ENCODE measurements at regions not wholly inside any gene's neighbourhood (a gene's known extent, or its start where the extent isn't known, plus 50 kb on each side); places are given as distances from the start of the nearest gene placed in this dataset.

DNA sequence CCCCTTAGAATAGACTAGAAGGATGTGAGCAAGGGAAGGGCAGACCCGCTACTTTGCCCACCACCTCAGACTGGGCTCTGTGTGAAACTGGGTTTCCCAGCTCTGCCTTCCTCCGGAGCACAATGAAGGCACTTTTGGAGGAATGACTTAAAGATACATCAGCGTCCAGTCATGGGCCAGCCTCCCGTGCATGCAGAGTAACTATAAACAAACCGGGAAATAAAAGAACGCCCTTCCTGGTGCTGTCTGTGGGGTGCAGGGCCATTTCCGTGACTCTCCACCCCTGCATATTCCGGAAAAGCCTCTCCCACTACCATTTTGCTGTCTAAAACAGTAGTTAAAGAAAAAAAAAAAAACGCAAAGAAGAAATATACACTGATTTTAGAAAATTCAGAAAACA, 165.9 kb upstream of the IRX4 start:
- Histone ChIP-seq H3K27ac (ENCODE audit: low read depth, low read length, severe bottlenecking) (no peak overlapping the region), H3K36me3 (ENCODE audit: control insufficient read depth, insufficient read depth, low read length) (no peaks in the 10 kb centered on the region), H3K4me1 (ENCODE audit: control insufficient read depth, insufficient read depth, low read length, poor library complexity, severe bottlenecking) (no peaks in the 10 kb centered on the region), H3K9me3 (ENCODE audit: control insufficient read depth, low read length) (no peaks in the 10 kb centered on the region), H3K4me3 (ENCODE audit: extremely low read depth, insufficient read depth, low read length, poor library complexity, severe bottlenecking) (no peak overlapping the region)
- 89 to 98% methylated on average over 7 to 8 of the region's 9 CpGs for WGBS, 2 experiments (ENCODE audit: insufficient coverage in 2 of 2)

DNA sequence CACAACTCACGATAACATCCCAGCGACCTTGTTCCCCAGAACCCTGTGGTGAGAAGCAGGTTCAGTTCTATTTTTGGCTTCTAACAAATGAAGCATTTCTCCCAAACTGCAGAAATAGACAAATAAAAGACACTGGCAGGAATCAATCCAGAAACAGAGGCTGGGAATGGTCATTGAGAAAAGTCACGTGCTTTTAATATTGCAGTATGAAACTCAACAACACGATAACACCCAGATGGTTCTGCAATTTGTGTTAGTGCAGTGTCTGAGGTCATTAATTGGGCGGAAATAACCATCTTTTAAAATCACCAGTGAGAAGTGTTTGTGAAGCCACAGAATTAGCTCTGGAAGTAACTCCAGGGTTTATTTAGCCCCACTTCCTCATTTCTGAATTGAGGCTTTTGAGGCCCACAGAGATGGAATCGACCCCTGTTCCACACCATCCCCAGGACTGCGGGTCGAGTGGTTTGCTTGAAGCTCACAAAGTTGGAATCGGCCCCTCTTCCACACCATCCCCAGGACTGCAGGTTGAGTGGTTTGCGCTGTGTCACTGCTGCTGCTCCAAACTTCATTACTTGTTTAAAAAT, 164.7 kb upstream of the IRX4 start:
- no peaks in the 10 kb centered on the region for H3K36me3 ChIP-seq (ENCODE audit: control insufficient read depth, insufficient read depth, low read length)
- no peak overlapping the region for H3K4me3 ChIP-seq (ENCODE audit: extremely low read depth, insufficient read depth, low read length, poor library complexity, severe bottlenecking)
- no peaks in the 10 kb centered on the region for H3K9me3 ChIP-seq (ENCODE audit: control insufficient read depth, low read length)
- H3K4me1 ChIP-seq (ENCODE audit: control insufficient read depth, insufficient read depth, low read length, poor library complexity, severe bottlenecking) = no peaks in the 10 kb centered on the region
- WGBS, 2 experiments (ENCODE audit: insufficient coverage in 2 of 2) = 78 to 92% methylated on average over 4 to 6 of the region's 10 CpGs
- no peak overlapping the region for H3K27ac ChIP-seq (ENCODE audit: low read depth, low read length, severe bottlenecking)

- H3K9me3 ChIP-seq (ENCODE audit: control insufficient read depth, low read length) = no peaks in the 10 kb centered on the region
- no peak overlapping the region for H3K27ac ChIP-seq (ENCODE audit: low read depth, low read length, severe bottlenecking)
- H3K36me3 ChIP-seq (ENCODE audit: control insufficient read depth, insufficient read depth, low read length) = no peaks in the 10 kb centered on the region
- H3K4me3 ChIP-seq (ENCODE audit: extremely low read depth, insufficient read depth, low read length, poor library complexity, severe bottlenecking) = no peak overlapping the region
- WGBS, 2 experiments (ENCODE audit: insufficient coverage in 2 of 2) = 74 to 89% methylated on average over 3 to 6 of the region's 7 CpGs
- no peaks in the 10 kb centered on the region for H3K4me1 ChIP-seq (ENCODE audit: control insufficient read depth, insufficient read depth, low read length, poor library complexity, severe bottlenecking)
Measured at GRCh38 chr5:2044041-2044440, 161.3 kb upstream of the IRX4 start.

DNA sequence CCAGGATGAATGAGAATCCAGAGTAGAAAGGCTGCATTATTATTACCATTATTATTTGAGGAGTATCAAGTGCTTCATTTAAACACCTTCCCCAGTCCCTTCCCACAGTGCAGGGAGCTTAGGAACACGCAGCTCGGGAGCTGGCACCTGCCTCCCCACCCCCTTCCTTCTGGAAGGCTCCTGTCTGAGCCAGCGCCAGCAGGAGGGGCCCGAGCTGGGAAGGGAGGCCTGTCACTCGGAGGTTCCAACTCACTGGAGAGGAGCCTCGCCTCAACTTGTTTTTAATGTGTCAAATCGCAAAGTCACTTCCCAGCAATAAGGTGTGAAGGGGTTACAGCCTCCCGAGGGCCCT, 156.4 kb upstream of the IRX4 start:
- Histone ChIP-seq H3K36me3 (ENCODE audit: control insufficient read depth, insufficient read depth, low read length) (no peaks in the 10 kb centered on the region), H3K27ac (ENCODE audit: low read depth, low read length, severe bottlenecking) (no peak overlapping the region), H3K4me3 (ENCODE audit: extremely low read depth, insufficient read depth, low read length, poor library complexity, severe bottlenecking) (no peak overlapping the region), H3K9me3 (ENCODE audit: control insufficient read depth, low read length) (no peaks in the 10 kb centered on the region), H3K4me1 (ENCODE audit: control insufficient read depth, insufficient read depth, low read length, poor library complexity, severe bottlenecking) (no peaks in the 10 kb centered on the region)
- WGBS, 2 experiments (ENCODE audit: insufficient coverage in 2 of 2) = 62 to 67% methylated on average over 2 to 7 of the region's 8 CpGs

- Histone ChIP-seq H3K4me1 (ENCODE audit: control insufficient read depth, insufficient read depth, low read length, poor library complexity, severe bottlenecking) (no peaks in the 10 kb centered on the region), H3K9me3 (ENCODE audit: control insufficient read depth, low read length) (no peaks in the 10 kb centered on the region), H3K4me3 (ENCODE audit: extremely low read depth, insufficient read depth, low read length, poor library complexity, severe bottlenecking) (peak overlapping the region; percentile 38), H3K36me3 (ENCODE audit: control insufficient read depth, insufficient read depth, low read length) (no peaks in the 10 kb centered on the region), H3K27ac (ENCODE audit: low read depth, low read length, severe bottlenecking) (no peak overlapping the region)
- 0 to 5% methylated on average over 45 to 56 of the region's 58 CpGs for WGBS, 2 experiments (ENCODE audit: insufficient coverage in 2 of 2)
Measured at GRCh38 chr5:2038321-2039179, 155.8 kb upstream of the IRX4 start.

GRCh38 chr5:2036885-2037284, 154.2 kb upstream of the IRX4 start:
- 80 to 86% methylated on average over 4 to 6 of the region's 6 CpGs for WGBS, 2 experiments (ENCODE audit: insufficient coverage in 2 of 2)
- Histone ChIP-seq H3K4me3 (ENCODE audit: extremely low read depth, insufficient read depth, low read length, poor library complexity, severe bottlenecking) (no peak overlapping the region), H3K36me3 (ENCODE audit: control insufficient read depth, insufficient read depth, low read length) (no peaks in the 10 kb centered on the region), H3K27ac (ENCODE audit: low read depth, low read length, severe bottlenecking) (no peak overlapping the region), H3K9me3 (ENCODE audit: control insufficient read depth, low read length) (no peaks in the 10 kb centered on the region), H3K4me1 (ENCODE audit: control insufficient read depth, insufficient read depth, low read length, poor library complexity, severe bottlenecking) (no peaks in the 10 kb centered on the region)

DNA sequence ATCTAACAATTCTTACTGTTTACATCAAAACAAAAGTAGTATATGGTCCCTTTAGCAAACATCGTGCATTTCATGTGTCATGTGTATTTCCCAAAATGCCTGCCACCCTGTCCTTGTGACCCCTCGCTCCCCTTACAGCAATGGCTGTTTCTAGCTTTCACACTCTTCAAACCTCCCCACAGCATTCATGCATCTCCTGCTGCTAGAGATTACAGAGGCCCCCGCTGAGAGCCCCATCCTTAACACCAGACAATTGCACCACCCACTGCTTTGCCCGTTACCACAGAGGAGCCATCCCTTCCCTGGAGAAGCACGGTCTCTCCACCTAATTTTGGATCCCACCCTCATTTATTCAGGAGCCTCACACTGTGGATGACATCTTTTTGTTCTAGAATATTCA, 149.7 kb upstream of the IRX4 start:
- H3K4me3 ChIP-seq (ENCODE audit: extremely low read depth, insufficient read depth, low read length, poor library complexity, severe bottlenecking) = no peak overlapping the region
- H3K36me3 ChIP-seq (ENCODE audit: control insufficient read depth, insufficient read depth, low read length) = no peaks in the 10 kb centered on the region
- 28 to 50% methylated on average over 3 to 4 of the region's 5 CpGs for WGBS, 2 experiments (ENCODE audit: insufficient coverage in 2 of 2)
- H3K9me3 ChIP-seq (ENCODE audit: control insufficient read depth, low read length) = no peaks in the 10 kb centered on the region
- H3K4me1 ChIP-seq (ENCODE audit: control insufficient read depth, insufficient read depth, low read length, poor library complexity, severe bottlenecking) = no peaks in the 10 kb centered on the region
- no peak overlapping the region for H3K27ac ChIP-seq (ENCODE audit: low read depth, low read length, severe bottlenecking)

GRCh38 chr5:2031581-2031980, 148.9 kb upstream of the IRX4 start:
- Histone ChIP-seq H3K4me3 (ENCODE audit: extremely low read depth, insufficient read depth, low read length, poor library complexity, severe bottlenecking) (no peak overlapping the region), H3K4me1 (ENCODE audit: control insufficient read depth, insufficient read depth, low read length, poor library complexity, severe bottlenecking) (no peaks in the 10 kb centered on the region), H3K36me3 (ENCODE audit: control insufficient read depth, insufficient read depth, low read length) (no peaks in the 10 kb centered on the region), H3K9me3 (ENCODE audit: control insufficient read depth, low read length) (no peaks in the 10 kb centered on the region), H3K27ac (ENCODE audit: low read depth, low read length, severe bottlenecking) (no peak overlapping the region)
- 93% methylated on average over 9 to 11 of the region's 11 CpGs for WGBS, 2 experiments (ENCODE audit: insufficient coverage in 2 of 2)

DNA sequence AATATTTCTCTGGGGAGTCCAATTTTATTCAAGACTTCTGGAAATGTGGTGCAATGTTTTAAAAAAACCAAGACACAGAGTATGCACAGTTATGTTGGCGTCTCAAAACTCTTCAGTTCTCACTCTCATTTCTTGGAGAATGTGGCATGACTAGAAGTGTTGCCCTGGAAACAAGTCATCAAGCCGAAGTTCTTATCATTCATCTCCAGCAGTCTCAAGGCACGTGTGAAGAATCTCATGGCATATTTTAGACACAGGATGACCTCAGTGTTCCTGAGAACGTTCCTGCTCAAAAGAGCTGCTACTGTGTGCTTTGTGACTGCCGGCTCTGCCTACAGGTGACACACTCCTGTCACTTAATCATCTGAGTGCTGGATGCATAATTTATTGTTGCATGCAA, 147.4 kb upstream of the IRX4 start:
- WGBS, 2 experiments (ENCODE audit: insufficient coverage in 2 of 2) = 75 to 80% methylated on average over 3 to 5 of the region's 5 CpGs

DNA sequence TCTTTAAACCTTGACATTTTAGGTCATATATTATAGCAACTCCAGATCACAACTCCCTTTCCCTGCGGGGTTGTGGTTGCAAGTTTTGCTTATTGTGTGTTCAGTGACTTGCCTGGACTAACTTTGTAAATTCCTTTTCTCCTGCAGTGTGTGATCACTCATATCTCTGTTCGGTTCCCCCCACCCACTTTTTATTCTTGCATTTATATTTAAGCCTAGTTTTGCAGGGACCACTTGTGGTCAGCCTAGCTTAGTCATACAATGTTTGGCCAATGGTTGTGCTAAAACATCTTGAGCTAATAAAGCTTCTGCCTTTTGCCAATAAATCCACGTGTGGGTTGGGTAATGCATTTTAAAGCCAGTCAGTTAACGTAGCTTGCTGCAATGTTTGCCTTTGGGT, 146.5 kb upstream of the IRX4 start:
- Histone ChIP-seq H3K4me1 (ENCODE audit: control insufficient read depth, insufficient read depth, low read length, poor library complexity, severe bottlenecking) (no peaks in the 10 kb centered on the region), H3K27ac (ENCODE audit: low read depth, low read length, severe bottlenecking) (no peak overlapping the region), H3K36me3 (ENCODE audit: control insufficient read depth, insufficient read depth, low read length) (no peaks in the 10 kb centered on the region), H3K9me3 (ENCODE audit: control insufficient read depth, low read length) (no peaks in the 10 kb centered on the region), H3K4me3 (ENCODE audit: extremely low read depth, insufficient read depth, low read length, poor library complexity, severe bottlenecking) (no peak overlapping the region)
- 60% methylated on average over 2 of the region's 4 CpGs; no CpG with 5 or more reads in 1 of the 2 experiments for whole genome bisulfite sequencing, 2 experiments (ENCODE audit: insufficient coverage in 2 of 2)

More for the DNA sequence above, 147.4 kb upstream of the IRX4 start:
- no peaks in the 10 kb centered on the region for H3K9me3 ChIP-seq (ENCODE audit: control insufficient read depth, low read length)
- no peak overlapping the region for H3K27ac ChIP-seq (ENCODE audit: low read depth, low read length, severe bottlenecking)
- H3K4me3 ChIP-seq (ENCODE audit: extremely low read depth, insufficient read depth, low read length, poor library complexity, severe bottlenecking) = no peak overlapping the region
- H3K4me1 ChIP-seq (ENCODE audit: control insufficient read depth, insufficient read depth, low read length, poor library complexity, severe bottlenecking) = no peaks in the 10 kb centered on the region
- no peaks in the 10 kb centered on the region for H3K36me3 ChIP-seq (ENCODE audit: control insufficient read depth, insufficient read depth, low read length)

GRCh38 chr5:2027790-2028189, 145.1 kb upstream of the IRX4 start:
- Histone ChIP-seq H3K4me3 (ENCODE audit: extremely low read depth, insufficient read depth, low read length, poor library complexity, severe bottlenecking) (no peak overlapping the region), H3K9me3 (ENCODE audit: control insufficient read depth, low read length) (no peaks in the 10 kb centered on the region), H3K36me3 (ENCODE audit: control insufficient read depth, insufficient read depth, low read length) (no peaks in the 10 kb centered on the region), H3K4me1 (ENCODE audit: control insufficient read depth, insufficient read depth, low read length, poor library complexity, severe bottlenecking) (no peaks in the 10 kb centered on the region), H3K27ac (ENCODE audit: low read depth, low read length, severe bottlenecking) (no peak overlapping the region)
- 80 to 100% methylated on average over 1 to 2 of the region's 2 CpGs for WGBS, 2 experiments (ENCODE audit: insufficient coverage in 2 of 2)
